Stimulated activated CD4-positive, alpha-beta T cell treated with anti-CD3 and anti-CD28 coated beads, TNF-alpha, amount 100 ng/mL, for 1 hour (primary cell): ENCODE measurements at regions not wholly inside any gene's neighbourhood (a gene's known extent, or its start where the extent isn't known, plus 50 kb on each side); places are given as distances from the start of the nearest gene placed in this dataset.
"Not testable (repeated sequence)": the region's sequence is repeated elsewhere in the genome, so short reads cannot be mapped to it uniquely, and the experiment has no call there.

ENCODE experiments used
- DNase-seq, 3 donors: peaks; one replicate each; pipeline ENCODE4 v3.0.0-alpha.2; 2020; ENCODE audit warnings: low read depth in 3 of 3, low spot score in 1 of 3

DNA sequence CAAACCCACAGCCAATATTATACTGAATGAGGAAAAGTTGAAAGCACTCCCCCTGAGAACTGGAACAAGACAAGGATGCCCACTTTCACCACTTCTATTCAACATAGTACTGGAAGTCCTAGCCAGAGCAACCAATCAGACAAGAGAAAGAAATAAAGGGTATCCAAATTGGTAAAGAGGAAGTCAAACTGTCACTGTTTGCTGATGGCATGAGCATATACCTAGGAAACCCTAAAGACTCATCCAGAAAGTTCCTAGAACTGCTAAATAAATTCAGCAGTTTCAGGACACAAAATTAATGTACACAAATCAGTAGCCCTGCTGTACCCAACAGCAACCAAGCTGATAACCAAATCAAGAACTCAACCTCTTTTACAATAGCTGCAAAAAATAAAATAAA is 220.0 kb downstream of the SYK start:
- not testable (repeated sequence) for DNase-seq

DNA sequence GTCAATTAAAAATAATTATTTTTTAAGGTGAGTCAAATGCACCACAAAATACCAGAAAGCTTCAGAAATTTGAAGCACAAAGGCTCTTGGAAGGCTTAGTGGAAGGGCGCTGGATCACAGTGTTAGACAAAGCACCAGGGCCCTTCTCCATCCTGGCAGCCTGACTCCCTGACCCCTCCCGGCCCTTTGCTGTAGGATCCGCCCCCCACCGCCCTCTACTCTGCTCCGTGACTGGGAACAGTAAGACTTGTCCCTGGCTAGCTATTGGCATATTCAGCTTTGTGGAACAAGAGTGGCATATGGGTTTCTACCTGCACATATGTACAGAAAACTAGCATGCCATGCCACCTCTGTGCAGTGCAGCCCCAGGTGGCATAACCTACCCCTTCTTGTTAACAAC is 222.1 kb downstream of the SYK start:
- no peak for DNase-seq

DNA sequence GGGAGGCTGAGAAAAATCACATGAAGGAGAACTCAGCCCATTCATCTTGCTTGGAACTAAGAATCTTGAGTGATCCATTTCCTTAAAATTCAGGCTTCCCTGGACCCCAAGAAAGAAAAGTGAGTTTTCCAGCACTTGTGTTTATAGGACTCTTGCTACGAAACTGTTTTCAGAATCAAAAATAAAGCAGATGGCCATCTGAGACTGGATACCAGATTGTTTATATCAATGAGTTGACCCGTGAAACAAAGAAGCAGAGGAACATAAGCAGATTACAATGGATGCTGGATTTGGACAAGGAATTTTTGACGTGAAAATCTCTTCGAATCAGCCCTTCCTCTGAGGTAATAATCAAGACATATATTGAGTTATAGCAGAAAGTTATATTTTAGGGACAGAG is 223.2 kb downstream of the SYK start:
- DNase-seq = no peak

DNA sequence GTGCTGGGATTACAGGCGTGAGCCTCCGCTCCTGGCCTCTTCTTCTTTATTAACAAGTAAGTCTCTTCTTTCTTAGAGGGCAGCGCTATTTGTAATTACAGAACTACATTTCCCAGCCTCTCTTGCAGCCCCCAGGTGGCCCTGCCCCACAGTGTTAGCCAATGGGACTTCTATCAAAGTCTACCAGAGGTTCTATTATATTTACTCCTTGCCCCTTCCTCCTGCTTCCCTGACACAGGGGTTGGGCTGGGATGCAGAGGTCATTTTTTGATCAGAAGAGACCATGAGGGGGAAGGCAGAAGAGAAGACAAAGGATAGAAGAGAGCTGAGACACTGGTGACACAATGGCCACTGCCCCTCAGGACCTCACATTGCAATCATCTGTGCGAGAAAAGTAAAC is 224.2 kb downstream of the SYK start:
- no peak for DNase-seq

DNA sequence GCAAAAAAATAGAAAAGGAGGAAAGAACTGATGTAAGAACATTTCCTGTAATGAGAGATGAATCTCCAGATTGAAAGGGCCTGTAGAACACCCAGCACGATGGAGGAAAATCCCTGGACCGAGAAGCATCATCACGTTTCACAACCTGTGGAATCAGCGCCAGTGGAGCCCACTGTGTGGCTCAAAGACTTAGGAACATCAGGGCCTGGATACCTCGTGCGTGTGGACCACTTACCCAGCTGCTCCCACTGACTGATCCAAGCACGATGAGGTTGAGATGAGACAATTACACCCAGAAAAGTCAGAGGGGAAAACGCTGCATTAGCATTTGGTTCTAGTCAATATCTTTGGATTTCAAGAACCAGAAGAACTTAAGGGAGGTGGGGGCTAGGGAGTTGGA is 224.6 kb downstream of the SYK start:
- no peak for DNase-seq

DNA sequence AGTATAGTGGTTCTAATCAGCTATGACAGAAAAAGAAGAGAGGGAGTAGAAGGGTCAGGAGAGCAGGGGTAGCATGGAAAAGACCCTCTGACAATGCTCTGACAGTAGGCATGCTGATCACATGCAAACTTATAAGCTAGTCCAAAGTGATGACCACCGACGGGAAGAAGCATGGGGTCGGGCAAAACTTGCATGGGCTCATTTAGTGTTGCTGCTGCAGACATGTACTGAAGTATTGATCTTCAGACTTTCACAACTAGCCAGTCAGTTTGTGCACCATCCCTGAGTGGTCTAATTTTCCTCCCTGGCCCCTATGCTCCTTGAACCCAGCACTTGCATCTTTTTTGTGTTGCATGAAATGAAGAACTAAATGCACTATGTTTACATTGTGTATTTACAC is 225.4 kb downstream of the SYK start:
- DNase-seq = no peak

DNA sequence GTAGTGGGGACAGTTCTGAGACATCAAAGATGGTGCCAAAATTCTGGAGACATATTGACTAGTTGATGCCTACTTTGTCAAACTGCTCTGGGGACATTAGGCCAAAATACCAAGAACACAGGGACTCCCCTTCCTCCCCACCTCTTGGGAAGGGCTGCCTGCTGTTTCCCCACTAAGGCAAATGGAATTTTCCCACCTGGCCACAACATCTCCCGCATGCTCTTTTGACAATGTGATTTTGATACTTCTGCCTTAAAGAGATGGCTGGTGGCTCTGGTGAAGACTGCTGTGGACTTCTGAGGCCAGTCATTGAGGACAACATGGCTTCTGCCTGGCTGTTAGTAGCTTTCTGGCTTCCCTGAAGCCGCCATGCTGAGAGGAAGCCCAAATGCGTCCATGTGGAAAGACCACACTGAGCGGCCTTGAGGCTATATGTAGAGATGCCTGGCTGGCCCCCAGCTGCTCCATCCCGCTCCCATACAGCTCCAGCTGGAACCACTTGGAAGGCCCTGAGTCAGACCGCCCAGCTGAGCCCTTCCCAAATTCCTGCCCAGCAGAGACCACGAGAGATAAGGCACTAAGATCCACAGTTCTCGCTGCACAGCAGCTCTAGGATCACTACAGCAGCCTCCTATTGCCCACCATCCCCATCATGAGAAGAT is 226.7 kb downstream of the SYK start:
- DNase-seq = no peak

DNA sequence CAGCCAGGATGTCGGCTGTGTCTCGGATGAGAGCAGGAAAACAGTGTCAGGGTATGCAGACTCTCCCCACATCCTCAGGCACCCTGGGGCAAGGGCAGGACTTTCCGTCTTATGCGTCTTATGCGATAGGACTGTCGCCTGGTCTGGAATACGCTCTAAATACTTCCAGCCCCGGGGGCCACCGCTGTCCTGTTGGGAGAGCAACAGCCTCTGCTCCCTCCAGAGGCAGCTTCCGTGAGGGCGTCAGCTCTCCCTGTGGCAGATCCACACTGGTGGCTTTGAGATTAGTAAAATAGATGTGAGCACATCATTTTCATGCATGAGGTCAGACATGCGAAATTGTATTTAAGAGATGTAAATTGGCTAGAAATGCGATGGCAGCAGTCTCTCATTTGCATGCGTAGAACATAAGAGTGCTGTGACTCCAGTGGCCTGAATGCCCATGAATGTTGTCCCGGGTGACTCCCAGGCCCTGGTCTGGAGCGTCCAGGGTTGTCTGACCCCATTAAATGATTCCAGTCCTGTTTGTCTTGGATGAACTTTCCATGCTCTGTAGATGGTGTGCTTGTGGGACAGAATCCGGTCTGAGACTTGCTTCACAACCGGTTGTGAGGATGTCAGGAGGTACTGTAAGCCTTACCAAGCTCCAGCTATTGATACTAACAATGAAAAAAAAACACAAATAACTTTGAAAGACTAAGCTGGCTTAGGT is 228.2 kb downstream of the SYK start:
- no peak for DNase-seq

DNA sequence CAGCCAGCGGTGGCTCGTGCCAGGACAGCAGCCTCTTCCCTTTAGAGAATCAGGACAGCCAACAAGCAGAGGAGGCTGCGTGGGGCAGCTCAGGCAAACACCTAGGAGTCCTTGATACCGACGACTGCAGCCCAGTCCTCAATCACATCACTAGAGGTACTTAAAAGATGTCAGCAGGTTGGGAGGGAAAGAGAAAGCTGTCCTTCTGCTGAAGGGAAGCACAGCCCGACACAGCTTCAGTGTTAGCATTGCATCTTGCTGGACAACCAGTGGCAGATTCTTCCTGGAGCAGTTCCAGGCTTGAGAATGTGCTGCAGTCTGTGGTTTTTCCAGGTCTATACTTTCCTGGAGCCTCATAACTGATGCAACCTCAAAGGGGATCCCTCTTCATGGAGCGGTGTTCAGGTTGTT is 230.5 kb downstream of the SYK start:
- no peak for DNase-seq

DNA sequence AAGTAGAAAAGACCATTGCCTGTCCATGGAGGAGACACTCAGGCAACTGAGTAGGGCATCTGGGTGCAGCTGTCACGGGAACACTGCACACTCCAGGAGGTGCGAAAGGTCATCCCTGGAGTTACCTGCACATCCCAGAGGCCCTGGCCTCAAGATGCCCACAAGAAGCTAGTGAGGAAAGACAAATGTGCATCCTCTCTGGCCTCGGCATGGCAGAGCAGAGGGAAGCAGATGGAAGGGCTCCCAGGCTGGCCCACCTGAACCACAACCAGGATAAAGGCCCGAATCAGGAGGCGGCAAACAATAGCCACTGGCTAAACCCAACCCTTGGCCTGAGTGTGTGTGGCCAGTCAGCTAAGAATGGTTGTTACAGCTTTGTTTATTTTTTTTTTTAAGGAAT is 231.7 kb downstream of the SYK start:
- DNase-seq = no peak

DNA sequence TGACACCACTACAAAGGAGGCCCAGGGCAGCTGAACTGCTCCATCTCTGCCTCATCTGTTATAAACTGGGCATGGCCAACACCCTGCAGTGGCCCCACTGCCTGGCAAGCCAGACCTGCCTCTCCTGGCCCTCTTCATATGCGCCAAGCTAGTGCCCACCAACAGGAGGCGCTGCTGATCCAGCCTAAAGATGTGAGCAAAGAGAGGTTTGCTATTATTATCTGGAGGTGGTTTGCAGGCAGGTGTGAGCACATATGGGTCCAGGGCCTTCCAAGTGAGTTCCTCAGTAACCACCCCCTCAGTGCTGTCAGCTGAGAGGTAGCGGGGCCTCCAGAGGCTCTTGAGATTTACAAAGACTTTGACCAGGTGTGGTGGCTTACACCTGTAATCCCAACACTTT is 232.2 kb downstream of the SYK start:
- DNase-seq = peak in 2 of 3 donors; percentile 22 to 66

DNA sequence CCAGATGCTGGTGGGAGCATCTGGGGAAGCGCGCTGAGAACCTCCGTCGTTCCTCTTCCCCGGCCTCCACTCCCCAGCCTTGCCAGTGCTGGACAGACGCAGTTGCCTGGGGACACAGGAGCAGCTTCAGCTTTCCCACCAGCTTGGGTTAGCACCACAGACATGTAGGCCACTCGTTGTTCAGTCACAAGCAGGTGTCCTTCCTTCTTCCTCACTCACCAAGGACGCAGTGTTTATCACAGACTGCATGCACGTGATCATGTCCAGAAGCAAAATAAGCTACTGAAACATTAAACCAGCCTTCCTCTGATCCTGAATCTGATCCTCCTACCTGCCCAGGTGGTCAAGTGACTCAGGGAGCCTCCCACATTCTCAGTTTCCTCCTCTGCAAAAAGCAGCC is 232.9 kb downstream of the SYK start:
- DNase-seq = no peak

DNA sequence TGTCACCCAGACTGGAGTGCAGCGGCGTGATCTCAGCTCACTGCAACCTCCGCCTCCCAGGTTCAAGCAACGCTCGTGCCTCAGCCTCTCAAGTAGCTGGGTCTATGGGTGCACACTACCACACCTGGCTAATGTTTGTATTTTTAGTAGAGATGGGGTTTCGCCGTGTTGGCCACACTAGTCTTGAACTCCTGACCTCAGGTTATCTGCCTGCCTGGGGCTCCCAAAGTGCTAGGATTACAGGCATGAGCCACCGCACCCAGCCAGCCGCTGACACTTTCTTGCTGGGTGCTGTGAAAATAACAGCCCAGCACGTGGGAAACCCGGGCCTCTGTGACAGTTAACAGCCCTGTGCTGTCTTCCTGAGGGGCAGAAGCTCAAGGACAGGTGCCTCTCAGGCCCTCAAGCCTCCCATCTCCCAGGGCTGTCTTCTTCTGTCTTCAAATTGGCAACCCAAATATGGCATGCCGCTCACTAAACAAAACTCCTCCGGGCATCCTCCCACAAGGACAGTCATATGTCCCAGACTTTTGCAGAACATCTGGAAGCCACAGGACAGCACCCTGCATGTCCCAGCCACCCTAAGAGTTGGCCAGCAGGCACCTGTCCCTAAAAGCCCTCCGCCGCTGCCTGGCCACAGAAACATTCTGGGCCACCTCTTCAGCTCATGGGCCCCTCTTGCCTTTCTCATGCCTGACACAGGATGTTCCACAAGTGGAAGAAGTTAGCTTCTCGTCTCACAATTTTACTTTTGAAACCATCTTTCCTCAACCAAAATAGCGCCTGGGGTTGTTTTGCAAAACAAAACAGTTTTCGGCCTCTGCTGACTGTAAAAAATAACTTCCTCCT is 233.6 kb downstream of the SYK start:
- DNase-seq = no peak

DNA sequence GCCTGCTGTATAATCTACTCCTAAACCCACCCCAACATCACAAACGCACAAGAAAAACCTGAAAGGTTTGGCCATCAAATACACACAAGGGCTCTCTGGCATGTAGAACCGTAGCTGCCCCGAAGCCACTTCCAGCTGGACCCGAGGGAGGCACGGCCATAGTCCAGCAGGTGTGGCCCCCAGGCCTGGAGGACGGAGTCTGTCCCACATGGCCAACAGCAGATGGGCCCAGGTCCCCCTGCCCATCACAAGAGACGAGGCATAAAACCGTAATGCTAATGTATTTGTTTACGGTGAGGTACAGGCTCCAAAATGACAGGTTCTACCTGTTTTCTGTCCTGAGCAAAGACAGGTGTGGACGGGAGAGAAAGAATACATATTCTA is 234.2 kb downstream of the SYK start:
- no peak for DNase-seq

DNA sequence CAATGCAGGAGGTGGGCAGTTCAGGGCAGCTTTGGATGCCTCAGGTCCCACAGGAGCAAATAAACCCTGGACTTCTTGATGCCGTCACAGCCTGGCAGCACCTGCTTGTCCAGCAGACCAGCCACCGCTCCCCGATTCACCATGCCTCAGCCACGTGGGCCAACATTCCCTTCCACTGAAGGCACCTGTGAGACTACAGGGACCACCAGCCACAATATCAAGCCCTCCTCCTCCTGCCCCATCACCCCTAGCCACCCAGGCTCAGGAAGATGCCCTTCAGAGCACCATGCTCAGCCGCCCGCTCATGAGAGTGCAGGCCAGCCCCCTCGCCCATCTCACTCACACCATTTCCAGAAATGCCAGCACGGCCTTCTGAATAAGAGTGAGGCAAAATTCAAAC is 234.7 kb downstream of the SYK start:
- no peak for DNase-seq

DNA sequence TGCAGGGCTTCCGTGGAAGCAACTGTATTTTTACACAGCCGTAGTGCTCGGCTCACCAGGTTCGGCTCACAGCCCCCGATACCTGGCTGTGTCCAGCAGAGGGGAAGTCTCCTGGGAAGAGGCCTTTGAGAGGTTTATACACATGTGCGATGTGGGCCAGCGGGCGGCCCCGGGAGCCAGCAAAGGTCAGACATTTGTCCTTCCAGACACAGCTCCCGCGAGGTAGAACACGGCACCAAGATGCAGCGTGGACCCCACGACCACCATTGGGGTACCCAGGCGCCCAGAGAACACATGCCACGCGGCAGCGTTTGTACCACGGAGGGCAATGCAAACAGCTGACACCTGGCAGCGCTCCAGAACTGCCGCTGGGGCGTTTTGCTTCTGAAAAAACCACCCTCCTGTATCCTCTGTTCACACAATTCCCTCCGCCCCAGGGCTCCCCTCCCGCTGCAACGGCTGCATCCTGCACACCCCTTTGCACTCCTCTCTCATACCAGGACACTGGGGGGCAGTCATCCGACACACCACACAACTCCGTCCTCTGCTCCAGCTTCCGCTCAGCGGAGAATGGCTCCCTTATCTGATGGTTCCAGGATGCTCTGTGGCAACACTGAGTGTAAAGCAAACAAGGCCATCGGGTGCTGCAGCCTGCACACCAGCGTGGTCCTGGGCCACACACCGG is 235.3 kb downstream of the SYK start:
- peak; percentile 6 to 39 (median 22) for DNase-seq

DNA sequence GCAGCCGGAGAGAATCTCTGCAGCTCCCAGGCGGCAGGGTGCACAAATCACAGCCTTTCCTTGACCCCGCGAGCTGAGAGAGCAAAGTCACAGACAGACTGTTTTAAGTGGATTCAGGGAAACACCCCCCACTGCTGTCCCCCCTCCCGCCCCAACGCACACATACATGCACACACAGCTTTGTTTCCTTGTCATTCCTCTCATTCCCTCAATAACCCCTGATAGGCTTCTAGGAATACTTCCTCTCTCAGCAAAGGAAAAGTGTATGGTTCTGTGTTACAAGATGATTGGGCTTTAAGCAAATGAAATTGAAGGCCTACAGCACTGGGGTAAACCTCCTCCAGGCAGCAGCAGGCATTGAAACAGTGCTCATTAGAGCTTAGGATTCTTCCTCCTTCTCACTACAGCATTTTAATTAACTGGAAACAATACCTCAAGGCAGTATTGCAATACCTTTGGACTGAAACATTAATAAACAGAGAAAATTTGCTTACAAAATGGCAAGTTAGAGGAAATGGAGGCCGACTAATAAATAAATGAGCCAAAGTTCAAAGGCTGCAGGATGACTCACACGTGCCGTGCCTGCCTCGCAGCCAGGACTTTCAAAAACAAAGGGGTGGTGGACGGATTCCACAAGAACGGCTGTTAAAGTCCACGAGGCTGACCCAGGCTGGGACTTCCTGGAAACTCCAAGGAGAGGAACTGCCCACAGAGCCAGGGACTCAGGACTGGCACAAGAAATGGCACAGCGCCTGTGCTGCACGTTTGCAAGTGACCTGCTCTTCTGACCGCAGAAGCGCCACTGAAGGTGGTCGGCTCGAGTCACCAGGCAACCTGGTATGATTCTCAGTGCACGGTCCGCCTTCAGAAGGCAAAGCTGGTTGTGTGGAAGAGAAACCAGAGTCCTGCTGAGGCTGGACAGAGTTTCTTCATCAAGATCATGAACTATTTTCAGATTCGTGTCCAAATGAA is 236.2 kb downstream of the SYK start:
- no peak for DNase-seq

DNA sequence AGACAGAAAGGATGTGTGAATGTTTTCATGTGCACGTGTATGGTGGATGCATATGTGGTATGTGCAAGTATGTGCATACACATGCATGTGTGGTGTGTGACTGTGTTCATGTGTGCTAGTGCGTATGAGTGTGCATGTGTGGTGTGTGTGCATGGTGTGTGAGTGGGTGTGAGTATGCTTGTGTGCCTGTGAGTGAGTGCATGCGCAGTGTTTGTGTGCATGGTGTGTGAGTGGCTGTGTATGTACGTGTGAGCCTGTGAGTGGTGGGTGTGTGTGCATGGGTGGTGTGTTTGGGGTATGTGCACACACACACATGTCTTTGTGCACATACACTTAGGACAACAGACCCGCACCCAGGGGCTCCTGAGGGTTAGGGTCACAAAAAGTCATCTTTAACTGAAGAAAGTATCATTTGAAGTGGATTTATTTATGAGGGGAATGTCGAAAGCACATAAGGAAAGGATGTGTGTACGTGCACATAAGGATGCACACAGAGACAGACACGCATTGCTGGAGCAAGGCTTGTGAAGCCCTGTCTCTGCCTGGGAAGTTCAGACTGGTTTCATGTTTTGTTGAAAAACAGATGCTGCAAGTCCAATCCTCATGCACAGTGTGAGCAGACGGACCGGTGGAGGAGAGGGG is 237.0 kb downstream of the SYK start:
- no peak for DNase-seq

DNA sequence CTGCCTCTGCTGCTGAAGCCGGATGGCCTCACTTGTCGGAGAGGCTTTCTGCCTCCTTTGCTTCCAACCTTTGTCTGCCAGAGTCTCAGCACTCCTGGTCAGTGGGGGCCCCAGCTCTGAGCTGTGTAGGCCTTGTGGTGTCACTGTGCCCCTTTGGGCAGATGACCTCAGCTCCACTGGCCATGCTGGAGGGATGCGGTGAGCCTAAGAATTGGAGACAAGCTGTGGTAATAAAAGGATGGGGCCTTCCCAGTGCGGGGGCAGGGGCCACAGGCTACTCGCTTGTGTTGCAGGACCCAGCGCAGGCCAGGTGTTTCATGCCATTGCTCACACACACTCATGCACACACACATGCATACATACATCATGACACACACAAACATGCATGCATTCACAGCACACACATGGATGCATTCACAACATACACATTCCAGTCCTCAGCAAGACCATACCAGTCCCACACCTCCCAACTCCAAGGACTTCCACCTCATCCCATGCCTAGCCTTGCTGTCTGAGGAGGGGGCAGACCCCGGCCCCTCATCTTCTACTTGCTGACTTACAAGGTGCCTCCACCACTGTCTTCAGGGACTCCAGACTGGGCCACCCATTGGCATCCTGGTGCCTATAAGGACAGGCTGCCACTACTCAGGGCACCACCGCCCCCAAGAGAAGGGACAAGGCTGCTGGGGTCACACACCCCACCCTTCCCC is 237.7 kb downstream of the SYK start:
- no peak for DNase-seq

DNA sequence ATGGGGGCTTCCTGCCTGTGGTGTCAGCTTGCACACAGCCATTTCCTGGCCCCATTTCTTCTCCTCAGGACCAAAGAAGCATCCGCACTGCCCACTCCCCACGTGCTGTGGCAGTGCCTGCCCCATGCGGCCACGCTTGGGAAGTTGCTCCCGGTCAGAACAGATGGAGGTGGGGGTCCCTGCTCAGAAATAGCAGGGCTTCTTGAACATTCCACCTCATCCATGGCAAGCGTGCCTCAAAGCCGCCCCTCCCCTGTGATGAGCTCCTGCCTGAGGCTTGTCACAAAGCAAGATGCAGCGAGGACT is 238.2 kb downstream of the SYK start:
- DNase-seq = no peak
